ENCODE measurements at regions not wholly inside any gene's neighbourhood (a gene's known extent, or its start where the extent isn't known, plus 50 kb on each side); places are given as distances from the start of the nearest gene placed in this dataset.
"Not testable (repeated sequence)": the region's sequence is repeated elsewhere in the genome, so short reads cannot be mapped to it uniquely, and the experiment has no call there.

DNA sequence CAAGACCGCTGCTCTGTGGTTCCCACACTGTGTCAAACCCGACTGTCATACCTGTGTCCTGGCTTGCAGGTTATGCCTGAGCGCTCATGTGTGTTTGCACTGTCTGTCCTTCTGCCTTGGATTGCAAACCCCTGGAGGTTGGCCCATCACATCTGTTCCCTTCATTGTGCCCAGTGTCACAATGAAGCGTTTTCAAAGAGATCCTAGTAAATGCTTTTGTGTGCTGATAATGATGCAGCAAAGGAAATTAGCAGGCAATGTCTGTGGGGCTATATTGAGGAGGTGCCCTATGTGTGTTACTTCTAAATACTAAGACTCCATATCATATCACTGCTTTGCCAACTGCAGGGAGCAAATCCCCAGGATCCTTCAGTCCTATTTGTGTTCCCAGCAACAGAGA, 424.4 kb upstream of the NFIA start:
- H3K4me3 ChIP-seq: no peak overlapping the region
- no peaks in the 10 kb centered on the region for H3K36me3 ChIP-seq
- H3K27me3 ChIP-seq: no peaks in the 10 kb centered on the region
- peaks cover 0 to 2% of the 10 kb centered on the region in 2 donors for H3K9me3 ChIP-seq
- no peak for TF ChIP-seq CTCF (IDR thresholded peaks at IDR 0.05)
- H3K27ac ChIP-seq: no peak overlapping the region
- no peak for DNase-seq
- intact Hi-C loops (cut with DNase I): no loop called here
- no peaks in the 10 kb centered on the region for H3K4me1 ChIP-seq
- ATAC-seq: no peak

DNA sequence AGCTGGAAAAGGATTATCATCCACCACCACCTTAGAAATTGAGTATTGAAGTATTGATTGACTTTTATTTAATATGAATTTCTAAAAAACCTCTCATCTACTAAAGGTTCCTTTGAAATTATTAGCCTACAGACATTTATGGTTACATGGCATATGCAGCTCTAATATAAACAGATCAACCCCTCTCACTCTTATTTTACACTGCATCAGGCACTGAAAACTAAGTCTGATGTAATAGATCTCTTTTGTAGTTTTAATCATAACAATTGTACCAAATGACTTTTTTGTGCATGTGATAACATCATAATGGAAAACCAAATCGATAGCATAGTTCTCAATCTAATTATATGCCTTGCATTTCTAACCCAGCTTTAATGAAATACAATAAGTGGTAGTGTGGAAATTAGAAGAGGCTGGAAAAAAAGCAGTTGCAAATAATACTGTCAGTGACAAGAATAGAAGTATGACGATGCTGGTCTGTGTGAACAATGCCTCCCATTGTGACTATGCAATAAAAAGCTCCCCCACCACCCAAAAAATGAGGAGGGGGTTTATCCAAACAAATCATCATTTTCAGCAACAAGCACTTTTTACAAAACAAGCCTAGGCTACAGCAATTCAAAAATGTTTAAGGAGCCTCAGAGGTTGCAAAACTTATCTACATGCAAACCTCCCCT, 426.5 kb upstream of the NFIA start:
- Histone ChIP-seq H3K4me3 (no peak overlapping the region), H3K4me1 (no peaks in the 10 kb centered on the region), H3K27ac (no peak overlapping the region), H3K27me3 (no peaks in the 10 kb centered on the region), H3K36me3 (no peaks in the 10 kb centered on the region), H3K9me3 (peaks cover 0 to 5% of the 10 kb centered on the region in 2 donors)
- no peak for TF ChIP-seq CTCF (IDR thresholded peaks at IDR 0.05)
- ATAC-seq: no peak
- intact Hi-C loops (cut with DNase I): no loop called here
- DNase-seq: no peak

DNA sequence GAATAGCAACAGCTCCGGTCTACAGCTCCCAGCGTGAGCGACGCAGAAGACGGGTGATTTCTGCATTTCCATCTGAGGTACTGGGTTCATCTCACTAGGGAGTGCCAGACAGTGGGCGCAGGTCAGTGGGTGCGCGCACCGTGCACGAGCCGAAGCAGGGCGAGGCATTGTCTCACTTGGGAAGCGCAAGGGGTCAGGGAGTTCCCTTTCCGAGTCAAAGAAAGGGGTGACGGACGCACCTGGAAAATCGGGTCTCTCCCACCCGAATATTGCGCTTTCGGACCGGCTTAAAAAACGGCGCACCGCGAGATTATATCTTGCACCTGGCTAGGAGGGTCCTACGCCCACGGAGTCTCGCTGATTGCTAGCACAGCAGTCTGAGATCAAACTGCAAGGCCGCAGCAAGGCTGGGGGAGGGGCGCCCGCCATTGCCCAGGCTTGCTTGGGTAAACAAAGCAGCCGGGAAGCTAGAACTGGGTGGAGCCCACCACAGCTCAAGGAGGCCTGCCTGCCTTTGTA, 442.3 kb upstream of the NFIA start:
- H3K27me3 ChIP-seq; DNase-seq; intact Hi-C loops (cut with DNase I); H3K9me3 ChIP-seq; H3K4me1 ChIP-seq; H3K27ac ChIP-seq; ATAC-seq; H3K36me3 ChIP-seq; H3K4me3 ChIP-seq: not testable (repeated sequence)

- Histone ChIP-seq H3K4me3 (no peak overlapping the region), H3K27ac (no peak overlapping the region), H3K9me3 (no peaks in the 10 kb centered on the region), H3K27me3 (no peaks in the 10 kb centered on the region), H3K36me3 (no peaks in the 10 kb centered on the region), H3K4me1 (peaks cover 0 to 2% of the 10 kb centered on the region in 2 donors)
- no peak for DNase-seq
- TF ChIP-seq CTCF (IDR thresholded peaks at IDR 0.05): no peak
- no peak for ATAC-seq
- intact Hi-C loops (cut with DNase I): no loop called here
These were observed 443.1 kb upstream of the NFIA start for GRCh38 chr1:60639287-60639686.

DNA sequence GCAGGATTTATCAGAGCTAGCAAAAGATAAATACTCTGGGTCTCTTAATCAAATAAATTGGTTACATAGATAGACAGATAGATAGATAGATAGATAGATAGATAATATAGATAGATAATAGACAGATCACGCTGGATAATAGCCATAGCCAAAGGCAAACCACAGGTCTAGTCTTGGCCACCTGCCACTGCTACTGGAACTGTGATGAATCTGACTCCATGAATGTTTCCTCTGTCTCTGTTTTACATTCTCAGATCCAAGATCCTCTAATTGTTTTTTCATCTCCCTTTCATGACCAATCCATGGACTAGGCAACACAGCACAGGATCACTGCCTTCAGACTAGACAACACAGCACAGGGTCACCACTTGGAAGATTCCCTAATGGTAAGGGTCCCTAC, 444.7 kb upstream of the NFIA start:
- Histone ChIP-seq H3K27ac (no peak overlapping the region), H3K9me3 (no peaks in the 10 kb centered on the region), H3K4me1 (peaks cover 0 to 2% of the 10 kb centered on the region in 2 donors), H3K4me3 (no peak overlapping the region), H3K36me3 (no peaks in the 10 kb centered on the region), H3K27me3 (no peaks in the 10 kb centered on the region)
- no peak for TF ChIP-seq CTCF (IDR thresholded peaks at IDR 0.05)
- no peak for DNase-seq
- intact Hi-C loops (cut with DNase I): no loop called here
- ATAC-seq: no peak

- DNase-seq (peak in 2 of 4 donors; percentile 71 to 72), ATAC-seq (no peak)
- Histone ChIP-seq H3K9me3 (no peaks in the 10 kb centered on the region), H3K4me1 (peaks cover 0 to 2% of the 10 kb centered on the region in 2 donors), H3K27me3 (no peaks in the 10 kb centered on the region), H3K4me3 (no peak overlapping the region), H3K36me3 (no peaks in the 10 kb centered on the region), H3K27ac (no peak overlapping the region)
- intact Hi-C loops (cut with DNase I): no loop called here
- no peak for TF ChIP-seq CTCF (IDR thresholded peaks at IDR 0.05)
These were observed 445.4 kb upstream of the NFIA start for GRCh38 chr1:60636946-60637345.

All from left lung (tissue), 4 donors.